Ectodermal cell (in vitro differentiated cells): ENCODE measurements at regions not wholly inside any gene's neighbourhood (a gene's known extent, or its start where the extent isn't known, plus 50 kb on each side); places are given as distances from the start of the nearest gene placed in this dataset.

Experiments used
- H3K27ac ChIP-seq: 2 replicates; pipeline ENCODE4 v1.7.0; 2013; ENCODE audit warnings: mild to moderate bottlenecking, low read depth, low read length; ENCODE audit not compliant: insufficient read depth, poor library complexity, severe bottlenecking
- H3K27me3 ChIP-seq: 2 replicates; pipeline ENCODE4 v1.7.0; 2013; ENCODE audit warnings: mild to moderate bottlenecking, low read length; ENCODE audit not compliant: insufficient read depth, control insufficient read depth, poor library complexity, severe bottlenecking
- H3K36me3 ChIP-seq: one replicate; pipeline ENCODE4 v1.7.0; 2013; ENCODE audit warnings: low read length; ENCODE audit not compliant: control insufficient read depth, insufficient read depth
- H3K4me1 ChIP-seq: one replicate; pipeline ENCODE4 v1.7.0; 2013; ENCODE audit warnings: low read length; ENCODE audit not compliant: control insufficient read depth, insufficient read depth
- H3K4me3 ChIP-seq: 2 replicates; pipeline ENCODE4 v1.7.0; 2013; ENCODE audit warnings: low read depth, low read length, control low read depth; ENCODE audit not compliant: insufficient read depth
- H3K9me3 ChIP-seq: 2 replicates; pipeline ENCODE4 v1.7.0; 2013; ENCODE audit warnings: mild to moderate bottlenecking, low read length, moderate library complexity; ENCODE audit not compliant: control insufficient read depth
- WGBS, 2 experiments: methylation state at CpG; one replicate each; pipeline ENCODE4 v1.1.7; 2013; ENCODE audit warnings: missing lambda C conversion rate in 2 of 2; 5-methylcytosine and 5-hydroxymethylcytosine counted together

- WGBS, 2 experiments = 83 to 93% methylated on average over 1 of the region's 1 CpG
- H3K36me3 ChIP-seq = no peaks in the 10 kb centered on the region
- H3K4me1 ChIP-seq = peaks cover 7% of the 10 kb centered on the region
- H3K27ac ChIP-seq = no peak overlapping the region
- no peak overlapping the region for H3K4me3 ChIP-seq
- H3K9me3 ChIP-seq = no peaks in the 10 kb centered on the region
- H3K27me3 ChIP-seq = no peaks in the 10 kb centered on the region
These were observed 222.5 kb downstream of the RAB28 start for GRCh38 chr4:13261486-13262257.

DNA sequence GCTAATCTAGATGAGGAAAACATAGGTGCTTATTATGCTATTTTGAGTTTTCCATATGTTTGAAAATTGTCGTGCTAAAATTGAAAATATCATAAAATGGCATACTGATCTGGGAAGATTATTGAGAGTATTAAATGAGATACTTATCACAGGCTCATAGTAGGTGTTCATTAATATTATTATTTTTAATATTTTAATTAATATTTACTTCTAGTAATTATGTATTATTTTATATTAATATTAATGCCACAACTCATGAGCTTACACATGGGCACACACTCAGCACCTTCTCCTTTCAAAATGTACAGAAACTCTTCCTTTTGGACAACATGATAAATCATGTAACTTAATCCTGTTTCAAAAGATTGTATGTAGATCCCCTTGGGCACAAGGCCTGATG lies 223.6 kb downstream of the RAB28 start:
- H3K27me3 ChIP-seq = no peaks in the 10 kb centered on the region
- no peaks in the 10 kb centered on the region for H3K36me3 ChIP-seq
- H3K4me3 ChIP-seq = no peak overlapping the region
- H3K27ac ChIP-seq = no peak overlapping the region
- H3K9me3 ChIP-seq = no peaks in the 10 kb centered on the region
- H3K4me1 ChIP-seq = peaks cover 7% of the 10 kb centered on the region
- WGBS, 2 experiments = 100% methylated on average over 1 of the region's 1 CpG

DNA sequence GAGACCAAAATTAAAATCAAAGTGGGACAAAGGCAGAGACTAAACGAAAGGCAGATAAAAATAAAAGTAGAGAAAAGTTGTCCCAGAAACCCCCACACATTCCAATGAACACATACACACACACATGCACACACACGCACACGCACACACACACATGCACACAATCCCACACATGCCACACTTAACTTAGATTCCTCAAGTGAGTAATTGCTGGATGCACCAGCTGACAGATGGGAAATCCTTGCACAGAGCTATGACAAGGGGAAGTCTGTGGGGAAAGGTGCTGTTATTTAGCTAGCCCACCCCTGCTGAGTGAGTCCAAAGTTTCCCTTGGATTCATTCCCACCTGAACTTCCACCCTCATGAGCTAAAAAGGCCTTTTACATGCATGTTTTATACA lies 233.9 kb downstream of the RAB28 start:
- no peaks in the 10 kb centered on the region for H3K9me3 ChIP-seq
- WGBS, 2 experiments = 93 to 97% methylated on average over 3 of the region's 3 CpGs
- no peaks in the 10 kb centered on the region for H3K4me1 ChIP-seq
- H3K27ac ChIP-seq = no peak overlapping the region
- no peaks in the 10 kb centered on the region for H3K36me3 ChIP-seq
- H3K4me3 ChIP-seq = no peak overlapping the region
- H3K27me3 ChIP-seq = no peaks in the 10 kb centered on the region

DNA sequence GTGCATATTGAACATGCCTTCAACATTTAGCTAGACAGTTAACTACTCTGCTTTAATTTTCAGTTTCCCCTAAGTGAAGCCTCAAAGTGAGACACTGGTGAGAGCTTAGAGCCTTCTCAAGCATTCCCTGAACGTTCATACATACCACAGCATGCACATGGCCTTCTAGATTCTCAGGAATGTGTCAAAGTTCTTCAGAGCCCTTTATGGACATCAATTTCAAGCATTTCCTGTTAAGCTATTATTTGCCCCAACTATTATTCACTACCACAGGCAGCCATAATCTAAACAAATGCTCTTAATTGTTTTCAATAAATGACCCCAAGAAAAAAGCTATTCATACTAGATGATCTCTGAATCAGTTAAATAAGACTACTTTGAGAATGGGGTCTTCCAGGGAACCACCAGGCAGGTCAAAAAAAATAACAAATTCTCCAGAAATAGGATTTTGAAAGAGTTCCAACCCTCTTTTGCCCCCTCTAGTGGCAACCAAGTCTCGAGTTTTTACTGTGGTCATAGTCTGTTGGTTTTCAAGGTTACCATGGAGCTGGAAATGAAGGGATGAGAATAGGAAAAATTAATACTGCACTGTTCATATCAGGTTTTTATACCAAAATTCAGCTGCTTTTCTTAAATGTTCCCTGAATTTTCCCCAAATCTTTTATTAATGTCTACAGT lies 235.4 kb downstream of the RAB28 start:
- Histone ChIP-seq H3K27ac (no peak overlapping the region), H3K4me1 (peaks cover 6% of the 10 kb centered on the region), H3K27me3 (no peaks in the 10 kb centered on the region), H3K4me3 (no peak overlapping the region), H3K36me3 (no peaks in the 10 kb centered on the region), H3K9me3 (no peaks in the 10 kb centered on the region)
- WGBS, 2 experiments = 56 to 94% methylated on average over 1 to 2 of the region's 2 CpGs

DNA sequence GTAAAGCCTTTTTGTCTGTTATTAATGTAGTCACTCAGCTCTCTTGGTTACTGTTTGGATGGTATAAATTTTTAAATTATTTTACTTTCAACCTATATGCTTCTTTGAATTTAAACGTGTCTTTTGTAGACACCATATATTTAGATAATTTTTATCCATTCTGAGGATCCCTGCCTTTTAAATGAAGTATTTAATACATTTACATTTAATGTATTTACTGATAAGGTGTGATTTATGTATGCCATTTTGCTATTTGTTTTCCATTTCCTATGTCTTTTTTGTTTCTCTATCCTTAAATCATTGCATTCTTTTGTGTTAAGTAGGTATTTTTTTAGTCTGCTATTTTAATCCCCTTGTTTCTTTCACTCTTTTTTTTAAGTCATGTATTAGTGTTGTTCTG lies 238.0 kb downstream of the RAB28 start:
- Histone ChIP-seq H3K4me3 (no peak overlapping the region), H3K9me3 (no peaks in the 10 kb centered on the region), H3K27ac (no peak overlapping the region), H3K4me1 (peaks cover 6% of the 10 kb centered on the region), H3K27me3 (no peaks in the 10 kb centered on the region), H3K36me3 (no peaks in the 10 kb centered on the region)
- no CpG with 5 or more reads among the region's 1 CpG for WGBS, 2 experiments

GRCh38 chr4:13244444-13244843 lies 239.7 kb downstream of the RAB28 start:
- H3K27me3 ChIP-seq = no peaks in the 10 kb centered on the region
- 63 to 70% methylated on average over 2 of the region's 2 CpGs for WGBS, 2 experiments
- H3K36me3 ChIP-seq = no peaks in the 10 kb centered on the region
- H3K4me3 ChIP-seq = no peak overlapping the region
- H3K4me1 ChIP-seq = peaks cover 6% of the 10 kb centered on the region
- no peaks in the 10 kb centered on the region for H3K9me3 ChIP-seq
- H3K27ac ChIP-seq = no peak overlapping the region

DNA sequence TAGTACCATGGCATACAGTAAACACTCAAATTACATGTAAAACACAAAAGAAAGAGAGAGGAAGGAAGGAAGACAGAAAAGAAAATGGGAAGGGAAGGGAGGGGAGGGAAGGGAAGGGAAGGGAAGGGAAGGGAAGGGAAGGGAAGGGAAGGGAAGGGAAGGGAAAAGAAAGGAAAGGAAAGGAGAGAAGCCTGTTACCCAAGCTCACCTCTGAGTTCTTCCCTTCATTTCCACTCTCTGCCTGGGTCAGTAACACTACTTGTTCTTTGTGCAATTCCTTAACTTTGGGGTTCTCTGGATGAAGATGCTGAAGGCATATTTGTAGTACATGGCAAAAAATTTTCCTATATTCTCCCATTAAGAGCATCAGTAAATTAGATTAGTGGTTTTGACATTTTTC lies 241.0 kb downstream of the RAB28 start:
- no peak overlapping the region for H3K27ac ChIP-seq
- H3K4me3 ChIP-seq = no peak overlapping the region
- no peaks in the 10 kb centered on the region for H3K36me3 ChIP-seq
- H3K9me3 ChIP-seq = no peaks in the 10 kb centered on the region
- H3K27me3 ChIP-seq = no peaks in the 10 kb centered on the region
- peaks cover 6% of the 10 kb centered on the region for H3K4me1 ChIP-seq

DNA sequence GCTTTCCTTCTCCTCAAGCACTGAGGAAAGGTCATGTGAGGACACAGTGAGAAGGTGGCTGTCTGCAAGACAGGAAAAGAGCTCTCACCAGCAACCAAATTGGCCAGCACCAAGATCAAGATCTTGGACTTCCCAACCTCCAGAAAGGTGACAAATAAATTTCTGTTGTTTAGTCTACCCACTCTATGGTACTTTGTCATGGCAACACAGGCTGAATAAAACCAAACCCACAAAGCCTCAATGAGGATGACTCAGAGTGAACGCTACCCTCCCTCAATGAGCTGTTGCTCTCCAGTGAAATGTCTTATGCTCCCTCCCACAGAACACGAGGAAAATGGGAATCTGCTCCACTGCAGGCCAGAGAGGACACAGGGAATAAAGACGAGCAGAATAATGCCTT lies 244.1 kb downstream of the RAB28 start:
- H3K27ac ChIP-seq = no peak overlapping the region
- no peaks in the 10 kb centered on the region for H3K36me3 ChIP-seq
- H3K9me3 ChIP-seq = no peaks in the 10 kb centered on the region
- H3K4me1 ChIP-seq = peaks cover 6% of the 10 kb centered on the region
- H3K4me3 ChIP-seq = no peak overlapping the region
- 92 to 93% methylated on average over 3 of the region's 3 CpGs for WGBS, 2 experiments
- no peaks in the 10 kb centered on the region for H3K27me3 ChIP-seq

DNA sequence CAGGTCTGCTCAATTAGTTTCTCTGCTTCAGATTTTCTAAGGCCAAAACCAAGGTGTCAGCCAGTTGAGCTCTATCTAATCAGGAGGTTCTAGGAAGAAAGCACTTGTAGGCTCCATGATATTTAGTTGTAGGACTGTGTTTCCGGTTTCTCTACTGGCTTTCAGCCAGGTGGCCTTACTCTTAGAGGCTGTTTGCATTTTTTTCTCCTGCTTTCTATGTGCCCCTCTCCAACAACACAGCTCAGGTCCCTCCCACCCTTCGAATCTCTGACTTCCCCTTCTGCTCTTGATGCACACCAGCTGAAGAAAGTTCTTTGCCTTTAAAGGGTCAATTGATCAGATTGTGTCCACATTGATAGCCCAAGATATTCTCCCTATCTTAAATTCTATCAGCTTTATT lies 245.2 kb downstream of the RAB28 start:
- H3K27me3 ChIP-seq = no peaks in the 10 kb centered on the region
- no peak overlapping the region for H3K4me3 ChIP-seq
- no peaks in the 10 kb centered on the region for H3K4me1 ChIP-seq
- no peaks in the 10 kb centered on the region for H3K9me3 ChIP-seq
- no peaks in the 10 kb centered on the region for H3K36me3 ChIP-seq
- 94 to 95% methylated on average over 2 of the region's 2 CpGs for WGBS, 2 experiments
- no peak overlapping the region for H3K27ac ChIP-seq

- H3K27ac ChIP-seq = no peak overlapping the region
- H3K9me3 ChIP-seq = no peaks in the 10 kb centered on the region
- no peak overlapping the region for H3K4me3 ChIP-seq
- H3K4me1 ChIP-seq = no peaks in the 10 kb centered on the region
- H3K36me3 ChIP-seq = no peaks in the 10 kb centered on the region
- H3K27me3 ChIP-seq = no peaks in the 10 kb centered on the region
- WGBS, 2 experiments = 94 to 97% methylated on average over 3 to 4 of the region's 4 CpGs
These were observed 247.7 kb downstream of the RAB28 start for GRCh38 chr4:13236485-13236884.
